SK-N-SH treated with all-trans-retinoic acid at 6 μM for 48 hours (cell line): ENCODE measurements at regions not wholly inside any gene's neighbourhood (a gene's known extent, or its start where the extent isn't known, plus 50 kb on each side); places are given as distances from the start of the nearest gene placed in this dataset.

Experiments
- ATAC-seq: fragments of 200-7000 bp; cut with Tn5 transposase; 3 replicates; pipeline ENCODE4 v1.9.1; 2020; ENCODE audit warnings: mild to moderate bottlenecking, moderate library complexity
- ARNTL ChIP-seq: fragments of 450-650 bp; formaldehyde crosslinking; IDR thresholded peaks from 2 replicates; pipeline ENCODE4 v1.5.0; 2020; ENCODE audit warnings: low read depth, mild to moderate bottlenecking, moderate library complexity, borderline replicate concordance
- BACH2 ChIP-seq: fragments of 250-450 bp; sonication (Bioruptor Pico); IDR thresholded peaks from 2 replicates; pipeline ENCODE4 v1.9.0; 2021; ENCODE audit warnings: mild to moderate bottlenecking, borderline replicate concordance
- CSDC2 ChIP-seq: fragments of 250-450 bp; sonication (Bioruptor Pico); IDR thresholded peaks from 2 replicates; pipeline ENCODE4 v1.5.0; 2020; ENCODE audit warnings: mild to moderate bottlenecking, moderate library complexity
- GLIS3 ChIP-seq: fragments of 250-450 bp; sonication (Bioruptor Pico); IDR thresholded peaks from 2 replicates; pipeline ENCODE4 v1.5.0; 2020; ENCODE audit warnings: mild to moderate bottlenecking, moderate library complexity
- ISL1 ChIP-seq: fragments of 250-450 bp; sonication (Bioruptor Pico); IDR thresholded peaks from 2 replicates; pipeline ENCODE4 v2.1.2; 2022; ENCODE audit warnings: mild to moderate bottlenecking, moderate library complexity
- OSR1 ChIP-seq: fragments of 250-450 bp; sonication (Bioruptor Pico); IDR thresholded peaks from 2 replicates; pipeline ENCODE4 v1.8.0; 2022; ENCODE audit warnings: moderate library complexity, mild to moderate bottlenecking, inconsistent platforms
- PPARA ChIP-seq: fragments of 250-450 bp; sonication (Bioruptor Pico); IDR thresholded peaks from 2 replicates; pipeline ENCODE4 v1.5.0; 2020; ENCODE audit warnings: mild to moderate bottlenecking, borderline replicate concordance
- RARB ChIP-seq: fragments of 250-450 bp; sonication (Bioruptor Pico); IDR thresholded peaks from 2 replicates; pipeline ENCODE4 v1.8.0; 2021; ENCODE audit warnings: mild to moderate bottlenecking, moderate library complexity
- SNAI2 ChIP-seq: fragments of 250-450 bp; sonication (Bioruptor Pico); IDR thresholded peaks from 2 replicates; pipeline ENCODE4 v1.5.0; 2020; ENCODE audit warnings: mild to moderate bottlenecking, moderate library complexity
- TCF4 ChIP-seq: fragments of 250-450 bp; sonication (Bioruptor Pico); IDR thresholded peaks from 2 replicates; pipeline ENCODE4 v1.8.0; 2021; ENCODE audit warnings: mild to moderate bottlenecking, moderate library complexity, borderline replicate concordance
- TOX ChIP-seq: fragments of 250-450 bp; sonication (Bioruptor Pico); IDR thresholded peaks from 2 replicates; pipeline ENCODE4 v1.8.0; 2021; ENCODE audit warnings: mild to moderate bottlenecking, moderate library complexity, borderline replicate concordance
- ZC3H10 ChIP-seq: fragments of 250-450 bp; sonication (Bioruptor Pico); IDR thresholded peaks from 2 replicates; pipeline ENCODE4 v1.5.1; 2021; ENCODE audit warnings: mild to moderate bottlenecking, moderate library complexity
- ZFP3 ChIP-seq: fragments of 250-450 bp; sonication (Bioruptor Pico); IDR thresholded peaks from 2 replicates; pipeline ENCODE4 v1.5.0; 2020; ENCODE audit warnings: mild to moderate bottlenecking, moderate library complexity
- ZFP30 ChIP-seq: fragments of 450-650 bp; formaldehyde crosslinking; IDR thresholded peaks from 2 replicates; pipeline ENCODE4 v1.5.0; 2022; ENCODE audit warnings: mild to moderate bottlenecking, moderate library complexity
- ZNF565 ChIP-seq: fragments of 450-650 bp; formaldehyde crosslinking; conservative IDR thresholded peaks from 2 replicates; pipeline ENCODE4 v1.5.0; 2020; ENCODE audit warnings: low read depth, mild to moderate bottlenecking, moderate library complexity
- ZNF70 ChIP-seq: fragments of 450-650 bp; formaldehyde crosslinking; IDR thresholded peaks from 2 replicates; pipeline ENCODE4 v1.5.0; 2020; ENCODE audit warnings: mild to moderate bottlenecking, moderate library complexity
- TF ChIP-seq, protein P1 (sequence below): fragments of 250-450 bp; sonication (Bioruptor Pico); IDR thresholded peaks from 2 replicates; pipeline ENCODE4 v1.5.1; 2020; ENCODE audit warnings: low read depth, mild to moderate bottlenecking, moderate library complexity
- TF ChIP-seq, protein P2 (sequence below): fragments of 250-450 bp; sonication (Bioruptor Pico); IDR thresholded peaks from 2 replicates; pipeline ENCODE4 v1.8.0; 2021; ENCODE audit warnings: low read depth, mild to moderate bottlenecking, moderate library complexity, borderline replicate concordance
- TF ChIP-seq, protein P3 (sequence below): fragments of 250-450 bp; sonication (Bioruptor Pico); IDR thresholded peaks from 2 replicates; pipeline ENCODE4 v1.5.1; 2021; ENCODE audit warnings: mild to moderate bottlenecking, moderate library complexity
- TF ChIP-seq, protein P4 (sequence below): fragments of 250-450 bp; sonication (Bioruptor Pico); IDR thresholded peaks from 2 replicates; pipeline ENCODE4 v1.8.0; 2020; ENCODE audit warnings: mild to moderate bottlenecking, moderate library complexity, borderline replicate concordance
- TF ChIP-seq, protein P5 (sequence below): fragments of 250-450 bp; sonication (Bioruptor Pico); IDR thresholded peaks from 2 replicates; pipeline ENCODE4 v1.5.0; 2020; ENCODE audit warnings: mild to moderate bottlenecking, moderate library complexity

DNA sequence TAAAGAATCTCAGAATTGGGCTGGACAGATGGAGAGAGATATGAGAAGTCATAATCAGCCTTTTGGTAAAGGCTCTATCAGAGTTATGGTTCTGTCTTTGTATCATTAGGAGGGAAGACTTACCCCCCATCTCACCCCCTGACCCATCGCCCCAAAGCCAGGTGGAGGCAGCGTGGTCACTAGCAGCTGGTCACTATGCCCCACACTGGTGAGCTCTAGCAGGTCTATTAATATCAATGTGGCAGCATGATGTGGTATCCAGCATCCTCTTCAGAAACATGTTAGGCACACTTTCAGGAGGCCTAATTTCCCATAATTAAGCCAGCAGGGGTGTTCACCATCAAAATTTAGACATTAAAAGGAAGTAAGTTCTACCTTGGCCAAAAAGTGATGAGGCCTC lies 183.8 kb upstream of the COX10 start:
- TF ChIP-seq ARNTL (CRISPR knock-in tag) (no peak), ZNF70 (CRISPR knock-in tag) (no peak), ZFP3 (CRISPR knock-in tag) (no peak), CSDC2 (CRISPR knock-in tag) (no peak), GLIS3 (CRISPR knock-in tag) (no peak), ZNF565 (no peak), ZC3H10 (CRISPR knock-in tag) (no peak), ISL1 (CRISPR knock-in tag) (no peak)
- TF ChIP-seq, protein P1, sequence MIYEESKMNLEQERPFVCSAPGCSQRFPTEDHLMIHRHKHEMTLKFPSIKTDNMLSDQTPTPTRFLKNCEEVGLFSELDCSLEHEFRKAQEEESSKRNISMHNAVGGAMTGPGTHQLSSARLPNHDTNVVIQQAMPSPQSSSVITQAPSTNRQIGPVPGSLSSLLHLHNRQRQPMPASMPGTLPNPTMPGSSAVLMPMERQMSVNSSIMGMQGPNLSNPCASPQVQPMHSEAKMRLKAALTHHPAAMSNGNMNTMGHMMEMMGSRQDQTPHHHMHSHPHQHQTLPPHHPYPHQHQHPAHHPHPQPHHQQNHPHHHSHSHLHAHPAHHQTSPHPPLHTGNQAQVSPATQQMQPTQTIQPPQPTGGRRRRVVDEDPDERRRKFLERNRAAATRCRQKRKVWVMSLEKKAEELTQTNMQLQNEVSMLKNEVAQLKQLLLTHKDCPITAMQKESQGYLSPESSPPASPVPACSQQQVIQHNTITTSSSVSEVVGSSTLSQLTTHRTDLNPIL (CRISPR knock-in tag) = no peak
- TF ChIP-seq, protein P2, sequence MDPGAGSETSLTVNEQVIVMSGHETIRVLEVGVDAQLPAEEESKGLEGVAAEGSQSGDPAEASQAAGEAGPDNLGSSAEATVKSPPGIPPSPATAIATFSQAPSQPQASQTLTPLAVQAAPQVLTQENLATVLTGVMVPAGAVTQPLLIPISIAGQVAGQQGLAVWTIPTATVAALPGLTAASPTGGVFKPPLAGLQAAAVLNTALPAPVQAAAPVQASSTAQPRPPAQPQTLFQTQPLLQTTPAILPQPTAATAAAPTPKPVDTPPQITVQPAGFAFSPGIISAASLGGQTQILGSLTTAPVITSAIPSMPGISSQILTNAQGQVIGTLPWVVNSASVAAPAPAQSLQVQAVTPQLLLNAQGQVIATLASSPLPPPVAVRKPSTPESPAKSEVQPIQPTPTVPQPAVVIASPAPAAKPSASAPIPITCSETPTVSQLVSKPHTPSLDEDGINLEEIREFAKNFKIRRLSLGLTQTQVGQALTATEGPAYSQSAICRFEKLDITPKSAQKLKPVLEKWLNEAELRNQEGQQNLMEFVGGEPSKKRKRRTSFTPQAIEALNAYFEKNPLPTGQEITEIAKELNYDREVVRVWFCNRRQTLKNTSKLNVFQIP (CRISPR knock-in tag) = no peak
- ATAC-seq = no peak

DNA sequence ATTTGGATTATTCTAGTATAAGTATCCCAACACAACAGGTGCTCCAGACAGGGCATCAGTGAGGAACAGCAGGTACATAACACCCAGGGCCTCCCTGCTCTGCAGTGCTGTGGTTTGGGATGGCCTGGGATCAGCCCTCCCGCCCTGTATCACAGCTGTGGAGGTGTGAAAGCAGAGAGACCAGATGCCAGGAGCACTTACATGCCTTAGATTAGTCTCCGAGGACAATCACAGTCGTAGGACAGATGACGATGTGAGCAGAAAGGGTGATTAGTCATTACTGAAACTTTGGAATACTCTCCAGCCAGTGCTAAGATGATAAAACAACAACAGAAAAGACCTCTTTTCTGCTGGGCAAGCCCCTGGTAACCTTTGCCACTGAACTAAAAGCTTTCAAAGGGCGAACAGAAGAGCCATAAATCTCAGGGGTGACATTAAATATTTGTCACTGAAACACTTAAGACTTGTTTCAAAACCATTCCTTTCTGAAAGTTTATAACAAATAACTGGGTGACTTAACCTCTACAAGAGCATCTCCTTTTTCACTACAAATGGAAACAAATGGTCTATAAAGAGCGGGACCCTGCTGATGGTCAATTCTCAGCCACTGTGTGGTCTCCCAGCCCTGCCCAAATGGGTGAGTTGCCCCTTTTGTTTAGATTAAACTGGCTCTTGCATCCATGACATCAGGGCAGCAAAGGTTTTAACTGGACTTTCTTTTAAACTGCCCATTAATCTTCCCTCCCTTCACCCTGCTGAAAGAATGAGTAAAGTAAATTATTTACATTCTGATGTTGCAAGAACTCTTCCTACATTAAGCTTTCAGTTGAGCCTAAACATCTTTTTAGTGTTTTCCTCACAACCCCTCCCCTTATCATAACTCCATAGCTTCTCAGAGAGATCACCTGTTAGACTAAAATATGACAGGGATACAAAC lies 183.1 kb upstream of the COX10 start:
- no peak for TF ChIP-seq TCF4
- no peak for TF ChIP-seq SNAI2
- no peak for TF ChIP-seq ARNTL (CRISPR knock-in tag)
- TF ChIP-seq ZFP30 (CRISPR knock-in tag) = no peak
- TF ChIP-seq, protein P3, sequence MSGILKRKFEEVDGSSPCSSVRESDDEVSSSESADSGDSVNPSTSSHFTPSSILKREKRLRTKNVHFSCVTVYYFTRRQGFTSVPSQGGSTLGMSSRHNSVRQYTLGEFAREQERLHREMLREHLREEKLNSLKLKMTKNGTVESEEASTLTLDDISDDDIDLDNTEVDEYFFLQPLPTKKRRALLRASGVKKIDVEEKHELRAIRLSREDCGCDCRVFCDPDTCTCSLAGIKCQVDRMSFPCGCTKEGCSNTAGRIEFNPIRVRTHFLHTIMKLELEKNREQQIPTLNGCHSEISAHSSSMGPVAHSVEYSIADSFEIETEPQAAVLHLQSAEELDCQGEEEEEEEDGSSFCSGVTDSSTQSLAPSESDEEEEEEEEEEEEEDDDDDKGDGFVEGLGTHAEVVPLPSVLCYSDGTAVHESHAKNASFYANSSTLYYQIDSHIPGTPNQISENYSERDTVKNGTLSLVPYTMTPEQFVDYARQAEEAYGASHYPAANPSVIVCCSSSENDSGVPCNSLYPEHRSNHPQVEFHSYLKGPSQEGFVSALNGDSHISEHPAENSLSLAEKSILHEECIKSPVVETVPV (CRISPR knock-in tag) = no peak
- TF ChIP-seq RARB (CRISPR knock-in tag) = no peak
- no peak for TF ChIP-seq GLIS3 (CRISPR knock-in tag)
- TF ChIP-seq, protein P4, sequence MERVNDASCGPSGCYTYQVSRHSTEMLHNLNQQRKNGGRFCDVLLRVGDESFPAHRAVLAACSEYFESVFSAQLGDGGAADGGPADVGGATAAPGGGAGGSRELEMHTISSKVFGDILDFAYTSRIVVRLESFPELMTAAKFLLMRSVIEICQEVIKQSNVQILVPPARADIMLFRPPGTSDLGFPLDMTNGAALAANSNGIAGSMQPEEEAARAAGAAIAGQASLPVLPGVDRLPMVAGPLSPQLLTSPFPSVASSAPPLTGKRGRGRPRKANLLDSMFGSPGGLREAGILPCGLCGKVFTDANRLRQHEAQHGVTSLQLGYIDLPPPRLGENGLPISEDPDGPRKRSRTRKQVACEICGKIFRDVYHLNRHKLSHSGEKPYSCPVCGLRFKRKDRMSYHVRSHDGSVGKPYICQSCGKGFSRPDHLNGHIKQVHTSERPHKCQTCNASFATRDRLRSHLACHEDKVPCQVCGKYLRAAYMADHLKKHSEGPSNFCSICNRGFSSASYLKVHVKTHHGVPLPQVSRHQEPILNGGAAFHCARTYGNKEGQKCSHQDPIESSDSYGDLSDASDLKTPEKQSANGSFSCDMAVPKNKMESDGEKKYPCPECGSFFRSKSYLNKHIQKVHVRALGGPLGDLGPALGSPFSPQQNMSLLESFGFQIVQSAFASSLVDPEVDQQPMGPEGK (CRISPR knock-in tag) = no peak
- no peak for TF ChIP-seq BACH2 (CRISPR knock-in tag)
- no peak for TF ChIP-seq CSDC2 (CRISPR knock-in tag)
- no peak for TF ChIP-seq PPARA
- TF ChIP-seq, protein P1 (CRISPR knock-in tag) = no peak
- TF ChIP-seq ZC3H10 (CRISPR knock-in tag) = no peak

DNA sequence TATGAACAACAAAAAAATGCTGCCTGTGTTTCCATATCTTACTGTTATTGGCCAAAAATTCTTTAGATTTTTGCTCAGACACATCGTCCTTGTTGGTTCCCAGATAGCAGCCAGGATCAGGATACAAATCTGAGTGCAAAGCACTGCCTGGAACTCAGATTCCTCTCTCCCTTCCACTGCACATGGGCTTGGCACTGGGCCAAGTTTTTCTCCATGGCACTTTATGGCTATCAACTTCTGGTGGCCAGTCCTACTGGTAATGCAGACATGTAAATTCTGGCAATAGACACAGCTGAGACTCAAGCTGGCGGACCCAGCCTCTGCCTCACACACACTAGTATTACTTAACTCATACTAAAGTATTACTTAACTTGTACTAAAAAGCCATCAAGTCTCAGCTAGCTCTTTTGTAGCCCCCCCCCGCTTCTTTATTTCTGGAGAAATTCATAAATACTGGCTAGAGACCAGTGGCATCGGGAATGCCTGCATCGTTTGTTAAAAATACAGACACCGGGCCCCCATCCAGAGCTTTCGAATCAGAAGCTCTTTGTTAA lies 181.2 kb upstream of the COX10 start:
- no peak for ATAC-seq
- TF ChIP-seq CSDC2 (CRISPR knock-in tag) (no peak), ISL1 (CRISPR knock-in tag) (no peak), ZC3H10 (CRISPR knock-in tag) (no peak), ARNTL (CRISPR knock-in tag) (no peak), ZNF70 (CRISPR knock-in tag) (no peak), PPARA (no peak), SNAI2 (no peak), RARB (CRISPR knock-in tag) (no peak), TOX (CRISPR knock-in tag) (no peak), OSR1 (CRISPR knock-in tag) (no peak), ZFP3 (CRISPR knock-in tag) (no peak), ZNF565 (no peak)
- TF ChIP-seq, protein P3 (CRISPR knock-in tag) = no peak
- TF ChIP-seq, protein P1 (CRISPR knock-in tag) = no peak
- TF ChIP-seq, protein P5, sequence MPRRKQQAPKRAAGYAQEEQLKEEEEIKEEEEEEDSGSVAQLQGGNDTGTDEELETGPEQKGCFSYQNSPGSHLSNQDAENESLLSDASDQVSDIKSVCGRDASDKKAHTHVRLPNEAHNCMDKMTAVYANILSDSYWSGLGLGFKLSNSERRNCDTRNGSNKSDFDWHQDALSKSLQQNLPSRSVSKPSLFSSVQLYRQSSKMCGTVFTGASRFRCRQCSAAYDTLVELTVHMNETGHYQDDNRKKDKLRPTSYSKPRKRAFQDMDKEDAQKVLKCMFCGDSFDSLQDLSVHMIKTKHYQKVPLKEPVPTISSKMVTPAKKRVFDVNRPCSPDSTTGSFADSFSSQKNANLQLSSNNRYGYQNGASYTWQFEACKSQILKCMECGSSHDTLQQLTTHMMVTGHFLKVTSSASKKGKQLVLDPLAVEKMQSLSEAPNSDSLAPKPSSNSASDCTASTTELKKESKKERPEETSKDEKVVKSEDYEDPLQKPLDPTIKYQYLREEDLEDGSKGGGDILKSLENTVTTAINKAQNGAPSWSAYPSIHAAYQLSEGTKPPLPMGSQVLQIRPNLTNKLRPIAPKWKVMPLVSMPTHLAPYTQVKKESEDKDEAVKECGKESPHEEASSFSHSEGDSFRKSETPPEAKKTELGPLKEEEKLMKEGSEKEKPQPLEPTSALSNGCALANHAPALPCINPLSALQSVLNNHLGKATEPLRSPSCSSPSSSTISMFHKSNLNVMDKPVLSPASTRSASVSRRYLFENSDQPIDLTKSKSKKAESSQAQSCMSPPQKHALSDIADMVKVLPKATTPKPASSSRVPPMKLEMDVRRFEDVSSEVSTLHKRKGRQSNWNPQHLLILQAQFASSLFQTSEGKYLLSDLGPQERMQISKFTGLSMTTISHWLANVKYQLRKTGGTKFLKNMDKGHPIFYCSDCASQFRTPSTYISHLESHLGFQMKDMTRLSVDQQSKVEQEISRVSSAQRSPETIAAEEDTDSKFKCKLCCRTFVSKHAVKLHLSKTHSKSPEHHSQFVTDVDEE (CRISPR knock-in tag) = no peak

More for the DNA sequence above, 183.1 kb upstream of the COX10 start:
- no peak for ATAC-seq
